ENCODE measurements at regions not wholly inside any gene's neighbourhood (a gene's known extent, or its start where the extent isn't known, plus 50 kb on each side); places are given as distances from the start of the nearest gene placed in this dataset.

- peak; percentile 34 for DNase-seq
These were observed 458.3 kb downstream of the METTL15 start for GRCh38 chr11:28566339-28567089.

GRCh38 chr11:28559492-28559891 is 451.3 kb downstream of the METTL15 start:
- DNase-seq, result no peak

GRCh38 chr11:28547321-28547741 is 439.1 kb downstream of the METTL15 start:
- no peak for DNase-seq

GRCh38 chr11:28545536-28545935 is 437.3 kb downstream of the METTL15 start:
- DNase-seq, result no peak

- DNase-seq, result no peak
These were observed 434.4 kb downstream of the METTL15 start for GRCh38 chr11:28542561-28542960.

GRCh38 chr11:28539239-28540030 is 431.2 kb downstream of the METTL15 start:
- no peak for DNase-seq

- no peak for DNase-seq
These were observed 429.6 kb downstream of the METTL15 start for GRCh38 chr11:28537822-28538221.

GRCh38 chr11:28536504-28537267 is 428.5 kb downstream of the METTL15 start:
- DNase-seq, result no peak

- no peak for DNase-seq
These were observed 427.5 kb downstream of the METTL15 start for GRCh38 chr11:28535677-28536076.

- no peak for DNase-seq
These were observed 421.6 kb downstream of the METTL15 start for GRCh38 chr11:28529540-28530410.

- no peak for DNase-seq
These were observed 420.9 kb downstream of the METTL15 start for GRCh38 chr11:28529046-28529445.

- DNase-seq, result no peak
These were observed 420.0 kb downstream of the METTL15 start for GRCh38 chr11:28528217-28528616.

- no peak for DNase-seq
These were observed 418.2 kb downstream of the METTL15 start for GRCh38 chr11:28526406-28526751.

GRCh38 chr11:28525636-28526405 is 417.6 kb downstream of the METTL15 start:
- DNase-seq, result no peak

GRCh38 chr11:28524098-28524497 is 415.9 kb downstream of the METTL15 start:
- no peak for DNase-seq

- no peak for DNase-seq
These were observed 412.9 kb downstream of the METTL15 start for GRCh38 chr11:28521075-28521474.

- no peak for DNase-seq
These were observed 412.1 kb downstream of the METTL15 start for GRCh38 chr11:28520291-28520690.

GRCh38 chr11:28518825-28519224 is 410.6 kb downstream of the METTL15 start:
- DNase-seq, result no peak

- no peak for DNase-seq
These were observed 409.4 kb downstream of the METTL15 start for GRCh38 chr11:28517621-28518020.

- DNase-seq, result no peak
These were observed 406.2 kb downstream of the METTL15 start for GRCh38 chr11:28514391-28514790.

GRCh38 chr11:28512143-28512756 is 404.1 kb downstream of the METTL15 start:
- DNase-seq, result no peak

Measured in DMS153 (cell line).